ENCODE measurements at regions not wholly inside any gene's neighbourhood (a gene's known extent, or its start where the extent isn't known, plus 50 kb on each side); places are given as distances from the start of the nearest gene placed in this dataset.
A peak's percentile ranks its signal among the peaks of the same experiment; 100 is the strongest.
"Not testable (repeated sequence)": the region's sequence is repeated elsewhere in the genome, so short reads cannot be mapped to it uniquely, and the experiment has no call there.

- DNase-seq: no peak
Observed at GRCh38 chrX:18102006-18102405, 118.7 kb downstream of the BEND2 start.

GRCh38 chrX:18101087-18101486, 119.6 kb downstream of the BEND2 start:
- DNase-seq: no peak

- DNase-seq: no peak
Observed at GRCh38 chrX:18099745-18100144, 120.9 kb downstream of the BEND2 start.

GRCh38 chrX:18098763-18099162, 121.9 kb downstream of the BEND2 start:
- no peak for DNase-seq

- no peak for DNase-seq
Observed at GRCh38 chrX:18076434-18076833, 144.3 kb downstream of the BEND2 start.

GRCh38 chrX:18075603-18076002, 145.1 kb downstream of the BEND2 start:
- DNase-seq: peak; percentile 77

- DNase-seq: not testable (repeated sequence)
Observed at GRCh38 chrX:18068045-18068444, 152.6 kb downstream of the BEND2 start.

- peak; percentile 41 for DNase-seq
Observed at GRCh38 chrX:18065956-18066355, 154.7 kb downstream of the BEND2 start.

GRCh38 chrX:18051690-18052089, 169.0 kb downstream of the BEND2 start:
- no peak for DNase-seq

GRCh38 chrX:18047491-18047890, 173.2 kb downstream of the BEND2 start:
- DNase-seq: no peak

GRCh38 chrX:18045436-18045835, 175.2 kb downstream of the BEND2 start:
- no peak for DNase-seq

- DNase-seq: no peak
Observed at GRCh38 chrX:18042776-18043175, 177.9 kb downstream of the BEND2 start.

GRCh38 chrX:18041656-18042055, 179.0 kb downstream of the BEND2 start:
- DNase-seq: no peak

GRCh38 chrX:18039023-18039422, 177.9 kb upstream of the RAI2 start:
- DNase-seq: no peak

GRCh38 chrX:18036394-18036793, 175.3 kb upstream of the RAI2 start:
- no peak for DNase-seq

GRCh38 chrX:18034945-18035344, 173.8 kb upstream of the RAI2 start:
- no peak for DNase-seq

GRCh38 chrX:18034504-18034903, 173.4 kb upstream of the RAI2 start:
- DNase-seq: no peak

- no peak for DNase-seq
Observed at GRCh38 chrX:18032486-18033221, 171.6 kb upstream of the RAI2 start.

- DNase-seq: no peak
Observed at GRCh38 chrX:18031726-18032375, 170.8 kb upstream of the RAI2 start.

GRCh38 chrX:18030656-18031055, 169.6 kb upstream of the RAI2 start:
- DNase-seq: not testable (repeated sequence)

GRCh38 chrX:18026166-18026565, 165.1 kb upstream of the RAI2 start:
- DNase-seq: no peak

- DNase-seq: peak; percentile 82
Observed at GRCh38 chrX:18017411-18017810, 156.3 kb upstream of the RAI2 start.

GRCh38 chrX:18016941-18017340, 155.8 kb upstream of the RAI2 start:
- no peak for DNase-seq

GRCh38 chrX:18010253-18010652, 149.2 kb upstream of the RAI2 start:
- DNase-seq: peak; percentile 26

- no peak for DNase-seq
Observed at GRCh38 chrX:18003876-18004275, 142.8 kb upstream of the RAI2 start.
